SK-N-MC (cell line): ENCODE measurements at regions not wholly inside any gene's neighbourhood (a gene's known extent, or its start where the extent isn't known, plus 50 kb on each side); places are given as distances from the start of the nearest gene placed in this dataset.

ENCODE experiments used
- DNase-seq: peaks from one replicate; pipeline ENCODE4 v3.0.0-alpha.2; 2011; ENCODE audit warnings: low read depth, low spot score
- H3K27ac ChIP-seq: fragments of 200-600 bp; sonication (generic); 2 replicates; pipeline ENCODE4 v1.5.1; 2016; ENCODE audit warnings: mixed run types
- H3K36me3 ChIP-seq: fragments of 200-600 bp; sonication (generic); 2 replicates; pipeline ENCODE4 v1.6.1; 2017; ENCODE audit warnings: antibody characterized with exemption, low read length, mixed read lengths; ENCODE audit not compliant: insufficient read depth
- H3K4me3 ChIP-seq: fragments of 200-600 bp; sonication (generic); 2 replicates; pipeline ENCODE4 v1.5.1; 2016
- H3K9ac ChIP-seq: fragments of 200-600 bp; sonication (generic); 2 replicates; pipeline ENCODE4 v1.8.0; 2017; ENCODE audit warnings: mixed run types, mixed read lengths; ENCODE audit not compliant: insufficient read length
- H3K9me3 ChIP-seq: fragments of 200-600 bp; sonication (generic); 2 replicates; pipeline ENCODE4 v1.6.1; 2017; ENCODE audit warnings: low read depth, mild to moderate bottlenecking, antibody characterized with exemption, low read length, moderate library complexity, mixed read lengths
- EZH2 ChIP-seq: fragments of 200-600 bp; sonication (generic); IDR thresholded peaks from one replicate; pipeline ENCODE4 v1.6.1; 2017; ENCODE audit warnings: antibody characterized with exemption
- FOXP2 ChIP-seq: optimal IDR thresholded peaks from 2 replicates; pipeline ENCODE3; 2011; ENCODE audit warnings: mild to moderate bottlenecking, moderate library complexity; ENCODE audit not compliant: insufficient read depth; ENCODE audit errors: extremely low read length, control extremely low read depth
- POLR2AphosphoS5 ChIP-seq: IDR thresholded peaks from 2 replicates; pipeline ENCODE4 v1.6.1; 2012; ENCODE audit warnings: mild to moderate bottlenecking, low read depth, low read length, borderline replicate concordance

DNA sequence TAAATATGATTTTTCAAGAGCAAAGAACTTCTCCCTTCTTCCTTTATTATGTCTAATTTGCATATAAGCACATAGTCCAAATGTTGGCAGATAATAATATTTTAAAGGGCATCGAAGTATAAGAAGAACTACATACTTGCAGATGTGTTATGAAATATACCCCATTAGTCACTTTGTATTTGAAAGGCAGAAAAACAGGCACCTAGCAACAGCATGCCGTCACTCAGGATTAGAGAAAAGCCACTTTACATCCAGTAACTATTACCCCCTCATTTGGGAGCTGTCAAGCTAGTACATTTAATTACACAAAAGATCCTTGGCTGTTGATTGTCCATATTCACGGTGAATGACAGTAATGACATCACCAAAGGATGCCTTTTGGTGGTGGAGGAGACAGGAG lies 99.3 kb upstream of the ARMC2 start:
- TF ChIP-seq EZH2 (no peak), FOXP2 (no peak), POLR2AphosphoS5 (no peak)
- Histone ChIP-seq H3K4me3 (no peak overlapping the region), H3K9me3 (no peaks in the 10 kb centered on the region), H3K36me3 (no peaks in the 10 kb centered on the region), H3K9ac (no peak overlapping the region), H3K27ac (no peak overlapping the region)
- no peak for DNase-seq

DNA sequence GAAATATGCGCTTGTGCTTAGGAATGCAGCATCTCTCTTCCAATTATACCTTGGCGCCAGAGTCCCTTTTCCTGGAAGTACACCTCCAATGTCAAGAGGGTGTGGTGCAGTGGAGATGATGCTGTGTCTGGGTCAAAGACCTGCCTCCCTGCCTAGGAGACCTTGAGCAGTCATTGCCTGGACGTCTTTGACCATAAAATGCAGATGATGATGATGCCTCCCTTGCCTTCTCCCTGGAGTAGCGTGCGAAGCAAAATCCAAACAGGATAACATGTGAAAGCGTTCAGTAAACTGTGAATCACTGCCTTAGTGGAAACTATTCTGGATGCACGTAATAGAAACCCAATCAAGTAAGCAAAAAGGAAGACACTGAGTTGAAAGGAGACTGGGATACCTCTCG lies 97.4 kb upstream of the ARMC2 start:
- no peak overlapping the region for H3K4me3 ChIP-seq
- DNase-seq: no peak
- TF ChIP-seq FOXP2 (no peak), POLR2AphosphoS5 (no peak), EZH2 (no peak)
- no peaks in the 10 kb centered on the region for H3K9me3 ChIP-seq
- H3K9ac ChIP-seq: no peak overlapping the region
- H3K36me3 ChIP-seq: no peaks in the 10 kb centered on the region
- H3K27ac ChIP-seq: no peak overlapping the region

GRCh38 chr6:108751282-108751681 lies 96.9 kb upstream of the ARMC2 start:
- no peak for TF ChIP-seq EZH2
- TF ChIP-seq POLR2AphosphoS5: no peak
- TF ChIP-seq FOXP2: no peak
- Histone ChIP-seq H3K27ac (no peak overlapping the region), H3K9me3 (no peaks in the 10 kb centered on the region), H3K4me3 (no peak overlapping the region), H3K36me3 (no peaks in the 10 kb centered on the region), H3K9ac (no peak overlapping the region)
- no peak for DNase-seq

GRCh38 chr6:108751851-108752732 lies 96.1 kb upstream of the ARMC2 start:
- TF ChIP-seq FOXP2 (no peak), POLR2AphosphoS5 (no peak), EZH2 (no peak)
- H3K9ac ChIP-seq: no peak overlapping the region
- no peak for DNase-seq
- H3K36me3 ChIP-seq: no peaks in the 10 kb centered on the region
- no peaks in the 10 kb centered on the region for H3K9me3 ChIP-seq
- no peak overlapping the region for H3K27ac ChIP-seq
- H3K4me3 ChIP-seq: no peak overlapping the region

GRCh38 chr6:108752733-108753590 lies 95.3 kb upstream of the ARMC2 start:
- Histone ChIP-seq H3K9me3 (no peaks in the 10 kb centered on the region), H3K36me3 (no peaks in the 10 kb centered on the region), H3K27ac (no peak overlapping the region), H3K9ac (no peak overlapping the region), H3K4me3 (no peak overlapping the region)
- TF ChIP-seq POLR2AphosphoS5: no peak
- no peak for TF ChIP-seq FOXP2
- no peak for TF ChIP-seq EZH2
- no peak for DNase-seq

DNA sequence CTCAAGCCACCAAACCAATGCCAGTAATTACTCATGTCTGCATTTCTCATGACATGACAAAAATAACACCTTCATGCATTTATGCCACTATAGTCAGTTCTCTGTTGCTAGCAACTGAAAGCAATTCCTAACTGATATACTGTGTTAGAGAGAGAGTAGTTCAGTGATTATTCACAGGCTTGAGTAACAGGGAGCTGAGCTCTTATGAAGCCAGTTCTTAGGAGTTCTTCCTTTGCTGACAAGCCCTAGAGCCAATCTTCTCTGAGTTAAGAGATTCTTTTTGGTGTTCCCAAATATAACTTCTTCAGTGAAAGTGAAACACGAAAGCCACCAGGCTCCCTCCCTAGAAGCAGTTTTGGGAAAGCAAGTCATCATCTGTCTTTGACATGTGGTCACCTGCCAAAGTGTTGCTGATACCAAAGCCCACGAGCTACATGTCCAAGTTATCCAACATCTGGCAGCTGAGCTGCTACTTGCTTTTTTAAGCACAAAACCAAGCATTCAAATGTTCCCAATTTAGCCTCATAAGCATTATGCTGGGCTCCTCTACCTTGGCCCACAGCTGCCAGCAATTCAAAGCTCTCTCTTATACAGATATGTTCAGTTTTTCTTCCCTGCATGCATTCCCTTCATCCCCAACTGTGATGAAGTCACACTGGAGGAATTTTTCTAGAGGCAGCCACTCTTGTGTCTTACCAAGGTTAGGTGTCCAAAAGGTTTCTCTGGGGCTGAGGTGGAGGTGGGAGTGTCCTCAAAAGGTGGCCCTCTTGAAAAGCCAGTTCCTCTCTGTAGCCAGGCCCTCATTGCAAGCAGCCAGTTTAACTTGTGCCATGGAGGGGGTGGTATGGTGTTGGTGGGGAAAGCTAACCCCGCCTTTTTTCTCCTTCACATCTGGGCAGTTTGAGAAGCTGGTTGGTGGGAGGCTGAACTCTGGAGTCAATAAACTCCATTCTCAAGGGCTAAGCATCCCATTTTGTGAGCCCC lies 92.7 kb upstream of the ARMC2 start:
- H3K36me3 ChIP-seq: no peaks in the 10 kb centered on the region
- H3K4me3 ChIP-seq: no peak overlapping the region
- DNase-seq: no peak
- no peak overlapping the region for H3K27ac ChIP-seq
- no peaks in the 10 kb centered on the region for H3K9me3 ChIP-seq
- TF ChIP-seq POLR2AphosphoS5: no peak
- no peak overlapping the region for H3K9ac ChIP-seq

DNA sequence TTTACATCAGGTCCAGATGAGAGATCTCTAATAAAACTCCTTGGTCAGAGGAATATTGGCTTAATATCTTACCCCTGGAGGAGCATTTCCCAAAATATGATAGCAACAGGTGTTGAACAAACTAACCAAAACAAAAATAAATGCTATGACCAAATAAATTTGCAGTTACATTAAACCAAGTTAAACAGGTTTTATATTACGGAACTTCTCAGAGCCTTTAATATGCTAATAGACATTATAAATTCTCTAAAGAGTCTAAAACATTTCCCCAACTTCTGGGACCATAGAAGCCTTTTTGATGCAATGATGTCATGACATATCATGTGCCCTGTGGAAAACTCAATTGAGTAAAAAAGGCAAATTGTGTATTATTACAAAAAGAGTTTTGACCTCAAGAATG lies 90.9 kb upstream of the ARMC2 start:
- TF ChIP-seq POLR2AphosphoS5 (no peak), FOXP2 (no peak), EZH2 (no peak)
- Histone ChIP-seq H3K27ac (no peak overlapping the region), H3K9ac (no peak overlapping the region), H3K9me3 (no peaks in the 10 kb centered on the region), H3K4me3 (no peak overlapping the region), H3K36me3 (no peaks in the 10 kb centered on the region)
- DNase-seq: no peak

DNA sequence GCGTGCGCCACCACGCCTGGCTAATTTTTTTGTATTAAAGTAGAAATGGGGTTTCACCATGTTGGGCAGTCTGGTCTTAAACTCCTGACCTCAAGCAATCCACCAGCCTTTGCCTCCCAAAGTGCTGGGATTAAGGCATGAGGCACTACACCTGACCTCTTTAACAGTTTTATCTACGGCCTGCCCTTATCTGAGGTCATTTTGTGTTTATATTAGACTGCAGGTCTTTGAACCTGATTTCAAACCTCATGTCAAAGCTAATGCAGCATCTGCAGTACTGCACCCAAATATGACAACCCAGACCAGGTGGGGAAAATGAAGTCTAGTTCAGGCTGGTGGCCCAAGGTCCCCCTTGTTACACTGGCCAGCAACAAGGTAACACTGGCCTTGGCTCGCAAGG lies 89.3 kb upstream of the ARMC2 start:
- H3K36me3 ChIP-seq: no peaks in the 10 kb centered on the region
- H3K9me3 ChIP-seq: no peaks in the 10 kb centered on the region
- TF ChIP-seq POLR2AphosphoS5: no peak
- H3K9ac ChIP-seq: no peak overlapping the region
- no peak overlapping the region for H3K27ac ChIP-seq
- DNase-seq: no peak
- no peak overlapping the region for H3K4me3 ChIP-seq
